Lung (tissue), 11 donors: ENCODE measurements at regions not wholly inside any gene's neighbourhood (a gene's known extent, or its start where the extent isn't known, plus 50 kb on each side); places are given as distances from the start of the nearest gene placed in this dataset.

Experiments used
- ATAC-seq: fragments of 200-7000 bp; cut with Tn5 transposase; one replicate; pipeline ENCODE4 v1.9.1; 2020; ENCODE audit warnings: moderate number of reproducible peaks; ENCODE audit not compliant: insufficient read depth, low FRiP score
- DNase-seq, 3 donors: peaks; one replicate each; pipeline ENCODE4 v3.0.0-alpha.2; 2013 to 2017
- H3K27ac ChIP-seq, 2 donors: one replicate each; pipeline ENCODE4 v1.5.1; 2013; ENCODE audit warnings: mild to moderate bottlenecking in 2 of 2, moderate library complexity in 2 of 2, control low read depth in 1 of 2, inconsistent platforms in 1 of 2, low read depth in 1 of 2, low read length in 1 of 2
- H3K27me3 ChIP-seq, 3 donors: one replicate each; pipeline ENCODE4 v1.5.1; 2013; ENCODE audit warnings: low read length in 2 of 3; ENCODE audit not compliant: control insufficient read depth in 3 of 3, insufficient read depth in 3 of 3
- H3K36me3 ChIP-seq, 4 donors: one replicate each; pipeline ENCODE4 v1.5.1; 2013; ENCODE audit warnings: low read length in 4 of 4, mild to moderate bottlenecking in 1 of 4, moderate library complexity in 1 of 4; ENCODE audit not compliant: control insufficient read depth in 4 of 4, insufficient read depth in 4 of 4
- H3K4me1 ChIP-seq, 5 donors: one replicate each; pipeline ENCODE4 v1.5.1; 2013; ENCODE audit warnings: low read length in 5 of 5, mild to moderate bottlenecking in 2 of 5, moderate library complexity in 1 of 5; ENCODE audit not compliant: control insufficient read depth in 5 of 5, insufficient read depth in 5 of 5
- H3K4me3 ChIP-seq: one replicate; pipeline ENCODE4 v1.5.1; 2013; ENCODE audit warnings: mild to moderate bottlenecking, control low read depth, moderate library complexity
- H3K9ac ChIP-seq, 2 donors: one replicate each; pipeline ENCODE4 v1.5.1; 2013; ENCODE audit warnings: low read length in 2 of 2, control low read depth in 1 of 2; ENCODE audit not compliant: insufficient read depth in 1 of 2
- H3K9me3 ChIP-seq, 4 donors: one replicate each; pipeline ENCODE4 v1.5.1; 2013; ENCODE audit warnings: low read length in 3 of 4, mild to moderate bottlenecking in 1 of 4, moderate library complexity in 1 of 4; ENCODE audit not compliant: control insufficient read depth in 4 of 4, insufficient read depth in 3 of 4
- WGBS, 2 donors: extraction: QIAGEN DNeasy Blood & Tissue Kit; methylation state at CpG; one replicate each; pipeline ENCODE4 v1.1.7; 2013; 5-methylcytosine and 5-hydroxymethylcytosine counted together
- TF ChIP-seq, protein P1 (sequence below): IDR thresholded peaks from 2 replicates; pipeline ENCODE4 v1.5.1; 2012; ENCODE audit warnings: mild to moderate bottlenecking; ENCODE audit errors: control extremely low read depth, extremely low read depth
- donor health status: control.
- donor health status: control.
- donor health status: Bipolar disorder and iron deficiency.
- donor health status: healthy.
- donor health status: DM: yes; HTN: yes; CAD: no.

DNA sequence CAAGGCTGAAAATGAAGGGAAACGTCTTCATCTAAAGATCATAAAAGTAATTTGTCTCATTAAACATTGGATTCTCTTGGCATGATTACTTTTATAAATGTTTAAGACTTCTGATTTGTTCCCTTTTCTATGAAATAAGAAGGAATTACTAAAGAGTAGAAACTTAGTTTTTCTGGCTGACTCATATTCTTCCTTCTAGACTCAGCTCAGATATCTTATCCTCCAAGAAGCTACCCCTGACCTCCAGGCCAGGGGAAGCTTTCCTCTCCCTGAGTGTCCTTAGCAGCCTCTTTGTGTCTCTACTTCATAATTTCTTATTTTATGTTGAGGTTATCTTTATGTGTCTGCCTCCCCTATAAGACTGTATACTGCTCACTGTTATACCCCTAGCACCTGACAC, 291.9 kb upstream of the STT3B start:
- ATAC-seq (no peak), DNase-seq (no peak)
- Histone ChIP-seq H3K27me3 (no peaks in the 10 kb centered on the region), H3K9me3 (no peaks in the 10 kb centered on the region), H3K4me3 (no peak overlapping the region), H3K4me1 (no peaks in the 10 kb centered on the region), H3K9ac (no peak overlapping the region), H3K27ac (no peak overlapping the region), H3K36me3 (no peaks in the 10 kb centered on the region)
- WGBS, 2 donors, result 85 to 96% methylated on average over 1 of the region's 1 CpG
- TF ChIP-seq, protein P1, sequence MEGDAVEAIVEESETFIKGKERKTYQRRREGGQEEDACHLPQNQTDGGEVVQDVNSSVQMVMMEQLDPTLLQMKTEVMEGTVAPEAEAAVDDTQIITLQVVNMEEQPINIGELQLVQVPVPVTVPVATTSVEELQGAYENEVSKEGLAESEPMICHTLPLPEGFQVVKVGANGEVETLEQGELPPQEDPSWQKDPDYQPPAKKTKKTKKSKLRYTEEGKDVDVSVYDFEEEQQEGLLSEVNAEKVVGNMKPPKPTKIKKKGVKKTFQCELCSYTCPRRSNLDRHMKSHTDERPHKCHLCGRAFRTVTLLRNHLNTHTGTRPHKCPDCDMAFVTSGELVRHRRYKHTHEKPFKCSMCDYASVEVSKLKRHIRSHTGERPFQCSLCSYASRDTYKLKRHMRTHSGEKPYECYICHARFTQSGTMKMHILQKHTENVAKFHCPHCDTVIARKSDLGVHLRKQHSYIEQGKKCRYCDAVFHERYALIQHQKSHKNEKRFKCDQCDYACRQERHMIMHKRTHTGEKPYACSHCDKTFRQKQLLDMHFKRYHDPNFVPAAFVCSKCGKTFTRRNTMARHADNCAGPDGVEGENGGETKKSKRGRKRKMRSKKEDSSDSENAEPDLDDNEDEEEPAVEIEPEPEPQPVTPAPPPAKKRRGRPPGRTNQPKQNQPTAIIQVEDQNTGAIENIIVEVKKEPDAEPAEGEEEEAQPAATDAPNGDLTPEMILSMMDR, result no peak

DNA sequence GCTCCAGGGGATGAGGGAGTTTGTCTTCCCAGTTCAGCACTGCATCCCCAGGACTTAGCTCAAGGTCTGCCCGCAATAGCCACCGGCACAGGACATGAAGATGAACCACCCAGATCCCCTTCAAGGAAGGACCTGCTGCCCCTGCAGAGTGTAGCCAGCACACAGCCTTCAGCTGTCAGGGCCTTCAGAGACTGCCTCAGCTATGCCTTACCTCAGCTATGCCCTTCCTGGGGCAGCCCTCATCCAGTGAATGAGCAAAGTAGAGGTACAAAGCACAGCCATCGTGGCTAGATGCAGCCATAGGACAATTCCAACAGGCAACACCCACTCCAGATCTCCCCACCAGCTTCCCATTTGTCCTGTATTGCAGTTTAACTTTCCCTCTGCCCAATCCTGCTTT, 291.2 kb upstream of the STT3B start:
- TF ChIP-seq, protein P1, result no peak
- Histone ChIP-seq H3K4me3 (no peak overlapping the region), H3K27ac (no peak overlapping the region), H3K9me3 (no peaks in the 10 kb centered on the region), H3K4me1 (no peaks in the 10 kb centered on the region), H3K36me3 (no peaks in the 10 kb centered on the region), H3K9ac (no peak overlapping the region), H3K27me3 (no peaks in the 10 kb centered on the region)
- 93 to 98% methylated on average over 3 of the region's 3 CpGs for WGBS, 2 donors
- no peak for DNase-seq
- no peak for ATAC-seq

DNA sequence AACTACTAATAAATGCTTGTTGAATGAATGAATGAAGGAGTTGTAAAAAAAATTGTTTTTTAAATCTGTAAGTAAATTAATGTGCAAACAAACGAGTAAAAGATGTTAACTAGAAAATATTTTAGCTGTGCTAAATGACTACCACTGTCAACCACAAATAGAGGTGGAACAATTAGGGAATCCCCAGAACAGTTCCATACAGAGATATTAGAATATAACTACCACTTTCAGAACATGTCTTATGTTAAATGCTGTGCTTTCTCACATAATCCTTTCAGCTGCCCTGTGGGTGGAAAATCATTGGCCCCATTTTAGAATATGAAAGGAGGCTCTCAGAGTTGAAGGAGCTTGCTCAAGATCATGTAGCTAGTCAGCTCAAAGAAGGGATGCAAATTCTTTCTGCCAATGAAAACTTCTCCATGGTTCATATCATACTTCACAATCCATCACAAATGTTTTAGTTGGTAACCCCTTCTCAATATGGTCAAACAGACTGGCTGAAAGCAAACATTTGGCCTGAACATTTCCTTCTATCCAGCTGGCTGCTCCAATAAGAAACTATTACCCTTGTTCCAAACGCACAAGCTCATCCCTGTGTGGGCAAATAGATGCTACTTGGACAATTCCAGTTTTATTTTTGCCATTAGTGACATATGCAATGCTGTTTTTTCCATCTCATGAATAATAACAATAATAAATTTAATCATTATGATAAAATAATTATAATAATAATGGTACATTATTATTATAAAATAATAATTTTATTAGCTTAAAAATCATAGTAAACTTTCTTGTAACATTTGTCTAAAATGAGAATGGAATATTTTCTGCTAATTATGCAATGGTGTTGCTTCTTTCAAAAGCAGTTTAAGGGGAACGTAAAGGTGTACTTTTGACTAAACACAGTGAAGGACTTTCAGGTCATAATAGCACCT, 290.4 kb upstream of the STT3B start:
- 88 to 94% methylated on average over 3 of the region's 3 CpGs for WGBS, 2 donors
- H3K4me3 ChIP-seq, result no peak overlapping the region
- ATAC-seq, result no peak

More for the DNA sequence above, 290.4 kb upstream of the STT3B start:
- TF ChIP-seq, protein P1, result no peak
- Histone ChIP-seq H3K9ac (no peak overlapping the region), H3K27me3 (no peaks in the 10 kb centered on the region), H3K9me3 (no peaks in the 10 kb centered on the region), H3K27ac (no peak overlapping the region), H3K36me3 (no peaks in the 10 kb centered on the region), H3K4me1 (no peaks in the 10 kb centered on the region)
- DNase-seq, result no peak
